ENCODE measurements at regions not wholly inside any gene's neighbourhood (a gene's known extent, or its start where the extent isn't known, plus 50 kb on each side); places are given as distances from the start of the nearest gene placed in this dataset.
"Not testable (repeated sequence)": the region's sequence is repeated elsewhere in the genome, so short reads cannot be mapped to it uniquely, and the experiment has no call there.

GRCh38 chr3:16075647-16076046, 98.8 kb upstream of the GALNT15 start:
- no peak for DNase-seq (ENCODE audit: low read depth)

- no peak for DNase-seq (ENCODE audit: low read depth)
Measured at GRCh38 chr3:16076564-16076963, 97.9 kb upstream of the GALNT15 start.

- not testable (repeated sequence) for DNase-seq (ENCODE audit: low read depth)
Measured at GRCh38 chr3:16077146-16077545, 97.3 kb upstream of the GALNT15 start.

- DNase-seq (ENCODE audit: low read depth), result peak; percentile 84
Measured at GRCh38 chr3:16077681-16078080, 96.8 kb upstream of the GALNT15 start.

GRCh38 chr3:16079519-16079918, 95.0 kb upstream of the GALNT15 start:
- DNase-seq (ENCODE audit: low read depth), result no peak

- DNase-seq (ENCODE audit: low read depth), result no peak
Measured at GRCh38 chr3:16081661-16082060, 92.8 kb upstream of the GALNT15 start.

- peak; percentile 26 for DNase-seq (ENCODE audit: low read depth)
Measured at GRCh38 chr3:16084887-16085286, 89.6 kb upstream of the GALNT15 start.

GRCh38 chr3:16085410-16085809, 89.1 kb upstream of the GALNT15 start:
- DNase-seq (ENCODE audit: low read depth), result no peak

- no peak for DNase-seq (ENCODE audit: low read depth)
Measured at GRCh38 chr3:16085884-16086608, 88.4 kb upstream of the GALNT15 start.

GRCh38 chr3:16086690-16087089, 87.8 kb upstream of the GALNT15 start:
- no peak for DNase-seq (ENCODE audit: low read depth)

GRCh38 chr3:16088496-16088895, 86.0 kb upstream of the GALNT15 start:
- DNase-seq (ENCODE audit: low read depth), result no peak

- no peak for DNase-seq (ENCODE audit: low read depth)
Measured at GRCh38 chr3:16089521-16089920, 85.0 kb upstream of the GALNT15 start.

- DNase-seq (ENCODE audit: low read depth), result peak; percentile 91
Measured at GRCh38 chr3:16090024-16090423, 84.5 kb upstream of the GALNT15 start.

GRCh38 chr3:16090706-16091105, 83.8 kb upstream of the GALNT15 start:
- no peak for DNase-seq (ENCODE audit: low read depth)

GRCh38 chr3:16092923-16093322, 81.6 kb upstream of the GALNT15 start:
- no peak for DNase-seq (ENCODE audit: low read depth)

GRCh38 chr3:16101295-16102186, 72.9 kb upstream of the GALNT15 start:
- DNase-seq (ENCODE audit: low read depth), result peak; percentile 70

- no peak for DNase-seq (ENCODE audit: low read depth)
Measured at GRCh38 chr3:16102187-16102561, 72.3 kb upstream of the GALNT15 start.

- peak; percentile 98 for DNase-seq (ENCODE audit: low read depth)
Measured at GRCh38 chr3:16102905-16103364, 71.5 kb upstream of the GALNT15 start.

GRCh38 chr3:16103472-16103871, 71.0 kb upstream of the GALNT15 start:
- DNase-seq (ENCODE audit: low read depth), result peak; percentile 79

GRCh38 chr3:16104156-16104555, 70.3 kb upstream of the GALNT15 start:
- DNase-seq (ENCODE audit: low read depth), result no peak

- no peak for DNase-seq (ENCODE audit: low read depth)
Measured at GRCh38 chr3:16106050-16106449, 68.4 kb upstream of the GALNT15 start.

- no peak for DNase-seq (ENCODE audit: low read depth)
Measured at GRCh38 chr3:16108424-16108823, 66.1 kb upstream of the GALNT15 start.

GRCh38 chr3:16109929-16110328, 64.6 kb upstream of the GALNT15 start:
- no peak for DNase-seq (ENCODE audit: low read depth)

Data from amniotic epithelial cell (primary cell).